ENCODE measurements at regions not wholly inside any gene's neighbourhood (a gene's known extent, or its start where the extent isn't known, plus 50 kb on each side); places are given as distances from the start of the nearest gene placed in this dataset.
A peak's percentile ranks its signal among the peaks of the same experiment; 100 is the strongest.
"Not testable (repeated sequence)": the region's sequence is repeated elsewhere in the genome, so short reads cannot be mapped to it uniquely, and the experiment has no call there.

GRCh38 chr9:18237776-18238175 is 236.2 kb upstream of the ADAMTSL1 start:
- no peak for DNase-seq

GRCh38 chr9:18238254-18238653 is 235.7 kb upstream of the ADAMTSL1 start:
- no peak for DNase-seq

- no peak for DNase-seq
Observed at GRCh38 chr9:18238752-18239447, 235.1 kb upstream of the ADAMTSL1 start.

GRCh38 chr9:18240213-18240612 is 233.7 kb upstream of the ADAMTSL1 start:
- DNase-seq, result no peak

GRCh38 chr9:18245911-18246310 is 228.0 kb upstream of the ADAMTSL1 start:
- DNase-seq, result no peak

- no peak for DNase-seq
Observed at GRCh38 chr9:18250053-18250452, 223.9 kb upstream of the ADAMTSL1 start.

- no peak for DNase-seq
Observed at GRCh38 chr9:18253950-18254349, 220.0 kb upstream of the ADAMTSL1 start.

GRCh38 chr9:18255158-18255629 is 218.8 kb upstream of the ADAMTSL1 start:
- peak; percentile 95 for DNase-seq

GRCh38 chr9:18255747-18256146 is 218.2 kb upstream of the ADAMTSL1 start:
- DNase-seq, result no peak

GRCh38 chr9:18256568-18256967 is 217.4 kb upstream of the ADAMTSL1 start:
- peak; percentile 55 for DNase-seq

GRCh38 chr9:18260521-18260920 is 213.4 kb upstream of the ADAMTSL1 start:
- DNase-seq, result peak; percentile 97

GRCh38 chr9:18261181-18261580 is 212.8 kb upstream of the ADAMTSL1 start:
- peak; percentile 87 for DNase-seq

GRCh38 chr9:18263377-18263776 is 210.6 kb upstream of the ADAMTSL1 start:
- DNase-seq, result no peak

- no peak for DNase-seq
Observed at GRCh38 chr9:18268381-18268780, 205.6 kb upstream of the ADAMTSL1 start.

GRCh38 chr9:18269561-18269960 is 204.4 kb upstream of the ADAMTSL1 start:
- DNase-seq, result no peak

- no peak for DNase-seq
Observed at GRCh38 chr9:18274693-18275092, 199.3 kb upstream of the ADAMTSL1 start.

GRCh38 chr9:18275313-18275990 is 198.5 kb upstream of the ADAMTSL1 start:
- DNase-seq, result no peak

- DNase-seq, result no peak
Observed at GRCh38 chr9:18281291-18281690, 192.7 kb upstream of the ADAMTSL1 start.

- no peak for DNase-seq
Observed at GRCh38 chr9:18294229-18294628, 179.7 kb upstream of the ADAMTSL1 start.

GRCh38 chr9:18296702-18297055 is 177.3 kb upstream of the ADAMTSL1 start:
- no peak for DNase-seq

- peak; percentile 25 for DNase-seq
Observed at GRCh38 chr9:18297056-18297841, 176.7 kb upstream of the ADAMTSL1 start.

GRCh38 chr9:18299449-18299848 is 174.5 kb upstream of the ADAMTSL1 start:
- no peak for DNase-seq

GRCh38 chr9:18305167-18305806 is 168.7 kb upstream of the ADAMTSL1 start:
- not testable (repeated sequence) for DNase-seq
